CD4-positive, CD25-positive, alpha-beta regulatory T cell (primary cell): ENCODE measurements at regions not wholly inside any gene's neighbourhood (a gene's known extent, or its start where the extent isn't known, plus 50 kb on each side); places are given as distances from the start of the nearest gene placed in this dataset.
A peak's percentile ranks its signal among the peaks of the same experiment; 100 is the strongest.
"Not testable (repeated sequence)": the region's sequence is repeated elsewhere in the genome, so short reads cannot be mapped to it uniquely, and the experiment has no call there.

Experiments
- ATAC-seq, 2 donors: fragments of 150-1000 bp; cut with Tn5 transposase; one replicate each; pipeline ENCODE4 v1.10.0; 2021; ENCODE audit warnings: low read depth in 2 of 2, moderate number of reproducible peaks in 2 of 2, moderate library complexity in 1 of 2
- DNase-seq, 3 donors: peaks; one replicate each; pipeline versions ENCODE4 v3.0.0 to v3.0.0-alpha.2; 2012 to 2022; ENCODE audit warnings: mixed read lengths in 1 of 3
- H3K27ac ChIP-seq: one replicate; pipeline ENCODE4 v1.7.0; 2013; ENCODE audit warnings: mild to moderate bottlenecking, low read length; ENCODE audit not compliant: insufficient read depth, poor library complexity, severe bottlenecking
- H3K27me3 ChIP-seq: one replicate; pipeline ENCODE4 v1.7.0; 2013; ENCODE audit warnings: low read length; ENCODE audit not compliant: control insufficient read depth, insufficient read depth
- H3K36me3 ChIP-seq: one replicate; pipeline ENCODE4 v1.7.0; 2013; ENCODE audit warnings: mild to moderate bottlenecking, low read length, moderate library complexity; ENCODE audit not compliant: control insufficient read depth, insufficient read depth
- H3K4me1 ChIP-seq: 2 replicates; pipeline ENCODE4 v1.7.0; 2013; ENCODE audit warnings: mild to moderate bottlenecking, low read length; ENCODE audit not compliant: insufficient read depth, control insufficient read depth, poor library complexity, severe bottlenecking
- H3K4me3 ChIP-seq: one replicate; pipeline ENCODE4 v1.7.0; 2013; ENCODE audit warnings: low read depth, mild to moderate bottlenecking, low read length, moderate library complexity
- H3K9me3 ChIP-seq, 2 experiments: 1 replicate in 1 of 2; 2 replicates in 1 of 2; pipeline ENCODE4 v1.7.0; 2013; ENCODE audit warnings: low read length in 2 of 2, mild to moderate bottlenecking in 1 of 2, moderate library complexity in 1 of 2; ENCODE audit not compliant: control insufficient read depth in 2 of 2
- H3K27ac Mint-ChIP-seq, 3 donors: one replicate each; pipeline ENCODE4 v1.8.0; 2020 to 2022; ENCODE audit warnings: mild to moderate bottlenecking in 3 of 3, mixed read lengths in 3 of 3, moderate library complexity in 2 of 3
- H3K27me3 Mint-ChIP-seq: one replicate; pipeline ENCODE4 v1.8.0; 2022; ENCODE audit warnings: mild to moderate bottlenecking, mixed read lengths
- H3K36me3 Mint-ChIP-seq: one replicate; pipeline ENCODE4 v1.8.0; 2020; ENCODE audit warnings: mixed read lengths
- H3K4me1 Mint-ChIP-seq, 4 donors: one replicate each; pipeline ENCODE4 v1.8.0; 2020 to 2022; ENCODE audit warnings: mixed read lengths in 4 of 4, mild to moderate bottlenecking in 1 of 4
- H3K4me3 Mint-ChIP-seq, 4 donors: one replicate each; pipeline ENCODE4 v1.8.0; 2020 to 2022; ENCODE audit warnings: mild to moderate bottlenecking in 4 of 4, mixed read lengths in 4 of 4, moderate library complexity in 3 of 4
- H3K9me3 Mint-ChIP-seq, 7 donors: one replicate each; pipeline ENCODE4 v1.8.0; 2020 to 2022; ENCODE audit warnings: mixed read lengths in 7 of 7, mild to moderate bottlenecking in 3 of 7, moderate library complexity in 2 of 7

DNA sequence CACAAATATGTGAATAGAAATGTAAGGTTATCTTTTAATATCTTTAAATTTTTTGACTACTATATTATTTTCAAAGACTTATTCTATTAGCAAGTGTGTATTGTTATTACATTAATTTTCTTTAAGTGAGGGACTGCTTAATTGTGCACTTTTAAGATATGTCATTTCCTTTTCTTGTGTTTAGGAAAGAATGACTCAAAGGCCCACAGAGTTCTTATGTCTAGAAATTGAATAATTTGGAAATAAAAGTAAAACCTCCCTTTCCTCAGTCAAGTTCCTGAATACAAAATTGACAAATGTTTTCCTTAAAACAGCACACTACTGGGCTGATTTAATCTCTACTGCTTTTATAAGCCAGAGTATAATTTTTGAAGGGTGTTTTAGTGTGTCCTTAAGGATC is 169.7 kb downstream of the TMEM47 start:
- H3K36me3 Mint-ChIP-seq: no peaks in the 10 kb centered on the region
- no peaks in the 10 kb centered on the region for H3K36me3 ChIP-seq
- H3K4me1 Mint-ChIP-seq: no peaks in the 10 kb centered on the region
- DNase-seq (no peak), ATAC-seq (no peak)
- H3K27me3 ChIP-seq: no peaks in the 10 kb centered on the region
- no peaks in the 10 kb centered on the region for H3K4me1 ChIP-seq
- H3K9me3 ChIP-seq: no peaks in the 10 kb centered on the region
- no peak overlapping the region for H3K27ac Mint-ChIP-seq
- no peak overlapping the region for H3K27ac ChIP-seq
- H3K4me3 ChIP-seq: no peak overlapping the region
- peaks cover 0 to 6% (median 0%) of the 10 kb centered on the region in 7 donors for H3K9me3 Mint-ChIP-seq
- no peaks in the 10 kb centered on the region for H3K27me3 Mint-ChIP-seq
- no peak overlapping the region for H3K4me3 Mint-ChIP-seq

DNA sequence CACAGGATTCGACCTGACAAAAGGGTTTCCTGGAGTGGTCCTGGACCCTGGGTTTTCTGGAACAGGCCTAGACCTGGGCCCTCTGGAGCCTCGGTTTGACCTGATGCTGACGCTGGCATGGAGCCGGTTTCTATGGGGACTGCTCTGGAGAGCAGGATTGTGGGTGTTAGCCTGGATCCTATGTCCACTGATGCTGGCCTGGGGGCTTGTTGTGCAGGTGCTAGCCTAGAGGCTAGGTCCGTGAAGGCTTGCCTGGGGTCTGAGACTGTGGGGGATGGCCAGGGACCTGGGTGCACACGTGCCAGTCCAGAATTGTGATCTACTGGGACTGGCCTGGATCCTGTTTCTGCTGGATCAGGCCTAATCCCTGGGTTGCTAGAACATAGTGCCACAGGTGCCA is 173.1 kb downstream of the TMEM47 start:
- Histone ChIP-seq H3K4me3 (no peak overlapping the region), H3K27ac (no peak overlapping the region), H3K27me3 (no peaks in the 10 kb centered on the region), H3K4me1 (no peaks in the 10 kb centered on the region), H3K36me3 (no peaks in the 10 kb centered on the region), H3K9me3 (no peaks in the 10 kb centered on the region)
- Mint-ChIP-seq H3K9me3 (peaks cover 0 to 7% (median 2%) of the 10 kb centered on the region in 7 donors), H3K27me3 (no peaks in the 10 kb centered on the region), H3K36me3 (no peaks in the 10 kb centered on the region), H3K4me3 (no peak overlapping the region), H3K4me1 (no peaks in the 10 kb centered on the region), H3K27ac (no peak overlapping the region)
- ATAC-seq (no peak), DNase-seq (no peak)

DNA sequence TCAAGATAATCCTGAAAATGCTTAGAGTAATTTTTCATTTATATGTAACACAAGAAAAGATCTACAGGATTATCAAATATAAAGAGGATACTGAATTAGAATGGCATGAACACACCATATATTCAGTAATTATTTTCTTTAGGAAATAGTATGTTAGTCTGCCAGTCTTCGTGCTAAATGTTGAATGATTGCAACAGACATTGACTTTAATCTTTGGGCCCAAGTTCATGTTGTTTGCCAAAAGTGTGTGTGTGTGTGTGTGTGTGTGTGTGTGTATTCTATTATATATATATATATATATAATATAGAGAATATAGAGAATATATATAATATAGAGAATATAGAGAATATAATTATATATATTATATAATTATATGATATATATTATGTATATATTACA is 186.6 kb downstream of the TMEM47 start:
- Mint-ChIP-seq H3K9me3 (peaks cover 0 to 2% (median 0%) of the 10 kb centered on the region in 7 donors), H3K36me3 (no peaks in the 10 kb centered on the region), H3K27ac (no peak overlapping the region), H3K4me1 (no peaks in the 10 kb centered on the region), H3K27me3 (no peaks in the 10 kb centered on the region), H3K4me3 (no peak overlapping the region)
- Histone ChIP-seq H3K9me3 (no peaks in the 10 kb centered on the region), H3K4me1 (no peaks in the 10 kb centered on the region), H3K36me3 (no peaks in the 10 kb centered on the region), H3K4me3 (no peak overlapping the region), H3K27me3 (no peaks in the 10 kb centered on the region), H3K27ac (no peak overlapping the region)
- DNase-seq (no peak), ATAC-seq (no peak)

DNA sequence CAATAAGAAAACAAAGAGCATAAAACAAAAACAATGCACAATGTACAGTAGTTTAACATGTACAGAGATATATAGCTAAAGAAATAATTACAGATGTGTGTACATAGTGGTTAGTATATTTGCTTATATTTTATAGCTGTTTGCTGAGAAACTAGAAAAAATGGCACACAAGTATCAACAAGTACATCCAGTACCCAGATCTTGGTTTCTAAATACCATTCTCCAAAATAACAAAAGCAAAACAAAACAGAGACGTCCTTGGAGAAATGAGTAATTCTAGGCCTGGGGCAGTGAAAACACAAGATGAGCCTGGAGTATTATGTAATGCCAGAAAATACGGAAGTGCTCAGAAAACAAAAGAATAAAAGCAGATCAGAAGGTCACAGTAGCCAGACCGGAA is 189.6 kb downstream of the TMEM47 start:
- Mint-ChIP-seq H3K27me3 (no peaks in the 10 kb centered on the region), H3K36me3 (no peaks in the 10 kb centered on the region), H3K4me3 (no peak overlapping the region), H3K4me1 (no peaks in the 10 kb centered on the region), H3K9me3 (peaks cover 0 to 2% (median 0%) of the 10 kb centered on the region in 7 donors), H3K27ac (no peak overlapping the region)
- no peak for ATAC-seq
- no peak overlapping the region for H3K27ac ChIP-seq
- H3K9me3 ChIP-seq: no peaks in the 10 kb centered on the region
- DNase-seq: no peak
- no peaks in the 10 kb centered on the region for H3K27me3 ChIP-seq
- no peaks in the 10 kb centered on the region for H3K4me1 ChIP-seq
- no peak overlapping the region for H3K4me3 ChIP-seq
- no peaks in the 10 kb centered on the region for H3K36me3 ChIP-seq

DNA sequence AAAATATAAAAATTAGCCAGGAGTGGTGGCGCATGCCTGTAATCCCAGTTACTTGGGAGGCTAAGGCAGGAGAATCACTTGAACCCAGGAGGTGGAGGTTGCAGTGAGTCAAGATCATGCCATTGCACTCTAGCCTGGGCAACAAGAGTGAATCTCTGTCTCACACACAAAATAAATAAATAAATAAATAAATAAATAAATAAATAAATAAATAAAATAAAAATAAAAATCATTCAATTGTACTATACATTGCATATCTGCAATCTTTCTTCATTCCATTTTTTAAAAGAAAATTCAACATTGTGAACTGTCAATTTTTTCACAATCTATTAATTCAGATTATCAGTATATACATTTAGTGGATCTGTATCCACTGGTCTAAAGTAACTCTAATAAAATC is 193.9 kb downstream of the TMEM47 start:
- not testable (repeated sequence) for H3K4me3 ChIP-seq, H3K27ac Mint-ChIP-seq, H3K27me3 Mint-ChIP-seq, H3K9me3 ChIP-seq, H3K4me1 ChIP-seq, H3K27ac ChIP-seq, H3K36me3 ChIP-seq, DNase-seq, H3K36me3 Mint-ChIP-seq, H3K4me1 Mint-ChIP-seq, ATAC-seq, H3K4me3 Mint-ChIP-seq, H3K27me3 ChIP-seq
- H3K9me3 Mint-ChIP-seq: peaks cover 0 to 14% (median 3%) of the 10 kb centered on the region in 7 donors

DNA sequence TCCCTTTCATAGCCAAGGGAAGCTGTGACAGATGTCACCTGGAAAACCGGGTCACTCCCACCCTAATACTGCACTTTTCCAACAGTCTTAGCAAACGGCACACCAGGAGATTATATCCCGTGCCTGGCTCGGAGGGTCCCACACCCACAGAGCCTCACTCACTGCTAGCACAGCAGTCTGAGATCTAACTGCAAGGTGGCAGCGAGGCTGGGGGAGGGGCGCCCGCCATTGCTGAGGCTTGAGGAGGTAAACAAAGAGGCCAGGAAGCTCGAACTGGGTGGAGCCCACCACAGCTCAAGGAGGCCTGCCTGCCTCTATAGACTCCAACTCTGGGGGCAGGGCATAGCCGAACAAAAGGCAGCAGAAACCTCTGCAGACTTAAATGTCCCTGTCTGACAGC is 199.2 kb downstream of the TMEM47 start:
- not testable (repeated sequence) for H3K27ac Mint-ChIP-seq, H3K4me3 ChIP-seq, ATAC-seq, H3K4me3 Mint-ChIP-seq, H3K27me3 Mint-ChIP-seq, H3K4me1 Mint-ChIP-seq, H3K36me3 ChIP-seq, H3K36me3 Mint-ChIP-seq, H3K27ac ChIP-seq, H3K4me1 ChIP-seq, DNase-seq, H3K27me3 ChIP-seq, H3K9me3 ChIP-seq
- peaks cover under 1 to 14% (median 4%) of the 10 kb centered on the region in 7 donors for H3K9me3 Mint-ChIP-seq

DNA sequence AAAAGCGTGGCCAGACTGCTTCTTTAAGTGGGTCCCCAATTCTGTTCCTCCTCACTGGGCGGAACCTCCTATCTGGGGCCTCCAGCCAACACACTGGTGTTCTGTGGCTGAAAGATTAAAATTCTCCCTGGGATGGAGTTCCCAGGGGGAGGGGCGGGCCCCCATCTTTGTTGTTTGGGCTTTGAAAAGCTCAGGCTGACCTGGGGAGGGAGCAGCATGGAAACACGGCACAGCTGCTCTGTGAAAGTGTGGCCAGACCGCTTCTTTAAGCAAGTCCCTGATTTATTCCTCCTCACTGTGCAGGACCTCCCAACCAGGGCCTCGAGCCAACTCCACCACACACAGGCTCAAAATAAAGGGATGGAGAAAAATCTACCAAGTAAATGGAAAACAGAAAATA is 219.5 kb downstream of the TMEM47 start:
- Histone ChIP-seq H3K27me3 (no peaks in the 10 kb centered on the region), H3K27ac (no peak overlapping the region), H3K4me1 (no peaks in the 10 kb centered on the region), H3K4me3 (no peak overlapping the region), H3K36me3 (no peaks in the 10 kb centered on the region), H3K9me3 (no peaks in the 10 kb centered on the region)
- Mint-ChIP-seq H3K36me3 (no peaks in the 10 kb centered on the region), H3K9me3 (peaks cover 0 to 10% (median 6%) of the 10 kb centered on the region in 7 donors), H3K27ac (no peak overlapping the region), H3K27me3 (no peaks in the 10 kb centered on the region), H3K4me3 (no peak overlapping the region), H3K4me1 (no peaks in the 10 kb centered on the region)
- no peak for ATAC-seq
- no peak for DNase-seq

DNA sequence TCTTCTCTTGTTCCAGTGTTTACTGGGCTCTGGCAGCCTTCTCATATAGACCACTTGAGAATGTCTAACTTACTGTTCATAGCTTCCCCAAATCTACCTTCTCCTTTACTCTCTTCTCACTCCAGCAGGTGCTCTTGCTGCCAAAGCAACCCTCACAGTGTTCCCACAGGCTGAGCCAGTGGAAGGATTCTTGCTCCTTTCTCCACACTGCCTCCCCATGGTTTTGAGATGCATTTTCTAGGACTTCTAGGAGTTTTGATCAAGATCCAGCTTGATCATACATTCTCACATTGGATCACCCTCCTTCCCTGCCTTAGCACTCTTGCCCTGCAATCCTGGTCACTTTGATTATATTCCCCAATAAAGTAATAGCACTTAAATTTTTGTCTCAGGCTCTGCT is 230.8 kb downstream of the TMEM47 start:
- no peak overlapping the region for H3K27ac ChIP-seq
- H3K36me3 Mint-ChIP-seq: no peaks in the 10 kb centered on the region

More for the DNA sequence above, 230.8 kb downstream of the TMEM47 start:
- H3K27me3 Mint-ChIP-seq: no peaks in the 10 kb centered on the region
- Histone ChIP-seq H3K27me3 (no peaks in the 10 kb centered on the region), H3K36me3 (no peaks in the 10 kb centered on the region), H3K4me1 (no peaks in the 10 kb centered on the region), H3K4me3 (no peak overlapping the region), H3K9me3 (no peaks in the 10 kb centered on the region)
- ATAC-seq (no peak), DNase-seq (no peak)
- no peak overlapping the region for H3K27ac Mint-ChIP-seq
- H3K4me3 Mint-ChIP-seq: peak overlapping the region in 1 of 4 donors; percentile 61
- peaks cover 0 to 9% (median 4%) of the 10 kb centered on the region in 7 donors for H3K9me3 Mint-ChIP-seq
- H3K4me1 Mint-ChIP-seq: no peaks in the 10 kb centered on the region
